Spleen (tissue), 11 donors: ENCODE measurements at regions not wholly inside any gene's neighbourhood (a gene's known extent, or its start where the extent isn't known, plus 50 kb on each side); places are given as distances from the start of the nearest gene placed in this dataset.

Experiments
- DNase-seq: peaks from one replicate; pipeline ENCODE4 v3.0.0-alpha.2; 2020
- H3K27ac ChIP-seq, 8 donors: fragments of 200-600 bp; sonication (generic) in 7 of 8; 1 replicate in 4 of 8; 2 replicates in 4 of 8; pipeline versions ENCODE4 v1.5.0 to v1.8.0; 2016 to 2021; ENCODE audit warnings: inconsistent platforms in 4 of 8, mild to moderate bottlenecking in 4 of 8, moderate library complexity in 1 of 8
- H3K27me3 ChIP-seq, 7 donors: fragments of 200-600 bp; sonication (generic) in 6 of 7; replicated peaks in 1 of 7; 1 replicate in 4 of 7; 2 replicates in 3 of 7; pipeline versions ENCODE4 v1.5.0 to v1.8.0; 2016 to 2021; ENCODE audit warnings: inconsistent platforms in 3 of 7, mild to moderate bottlenecking in 1 of 7
- H3K36me3 ChIP-seq, 6 donors: fragments of 200-600 bp; sonication (generic) in 5 of 6; 1 replicate in 4 of 6; 2 replicates in 2 of 6; pipeline versions ENCODE4 v1.5.0 to v1.8.0; 2016 to 2021; ENCODE audit warnings: inconsistent platforms in 2 of 6
- H3K4me1 ChIP-seq, 6 donors: fragments of 200-600 bp; sonication (generic) in 5 of 6; 1 replicate in 3 of 6; 2 replicates in 3 of 6; pipeline versions ENCODE4 v1.5.0 to v1.8.0; 2016 to 2021; ENCODE audit warnings: inconsistent platforms in 3 of 6
- H3K4me3 ChIP-seq, 8 donors: fragments of 200-600 bp; sonication (generic) in 7 of 8; 1 replicate in 4 of 8; 2 replicates in 4 of 8; pipeline versions ENCODE4 v1.5.0 to v1.8.0; 2016 to 2021; ENCODE audit warnings: inconsistent platforms in 4 of 8, mild to moderate bottlenecking in 4 of 8, moderate library complexity in 2 of 8
- H3K9me3 ChIP-seq, 8 donors: fragments of 200-600 bp; sonication (generic) in 7 of 8; 1 replicate in 4 of 8; 2 replicates in 4 of 8; pipeline versions ENCODE4 v1.5.0 to v1.8.0; 2016 to 2021; ENCODE audit warnings: inconsistent platforms in 4 of 8
- POLR2A ChIP-seq, 3 donors: fragments of 450-650 bp; IDR thresholded peaks; one replicate each; pipeline ENCODE4 v1.5.1; 2017; ENCODE audit warnings: antibody characterized with exemption in 3 of 3, mild to moderate bottlenecking in 1 of 3
- POLR2AphosphoS5 ChIP-seq, 3 donors: sonication (generic); formaldehyde crosslinking; IDR thresholded peaks; one replicate each; pipeline ENCODE4 v1.5.1; 2017; ENCODE audit warnings: antibody characterized with exemption in 3 of 3
- WGBS, 5 donors: extraction: QIAGEN DNeasy Blood & Tissue Kit in 3 of 5; methylation state at CpG; one replicate each; pipeline versions ENCODE4 v1.1.5 to v1.1.7; 2013 to 2018; 5-methylcytosine and 5-hydroxymethylcytosine counted together
- intact Hi-C: fragments of 100-400 bp; cut with DNase I; formaldehyde crosslinking; loops from one replicate; pipeline ENCODE4 v1.15.0; 2023; ENCODE audit warnings: low total_unique reads
- TF ChIP-seq, protein P1 (sequence below), 11 experiments: fragments of 200-600 bp in 7 of 11; fragments of 450-650 bp in 4 of 11; sonication (generic) in 4 of 11; IDR thresholded peaks in 8 of 11; conservative IDR thresholded peaks in 3 of 11; 1 replicate in 7 of 11; 2 replicates in 4 of 11; pipeline versions ENCODE4 v1.4.0 to v1.8.0; 2016 to 2021; ENCODE audit warnings: antibody characterized with exemption in 11 of 11, inconsistent platforms in 4 of 11, mild to moderate bottlenecking in 1 of 11
- donor health status: healthy with polysubstance abuse.
- donor health status: DM: no; HTN: no; CAD: no; lungs with moderate emphysema.
- donor health status: DM: no; HTN: no; CAD: no.
- donor health status: Bipolar disorder and iron deficiency.
- donor health status: healthy.
- donor health status: DM: no; HTN: no; CAD: no.
- donor health status: DM: yes; HTN: yes; CAD: no.

DNA sequence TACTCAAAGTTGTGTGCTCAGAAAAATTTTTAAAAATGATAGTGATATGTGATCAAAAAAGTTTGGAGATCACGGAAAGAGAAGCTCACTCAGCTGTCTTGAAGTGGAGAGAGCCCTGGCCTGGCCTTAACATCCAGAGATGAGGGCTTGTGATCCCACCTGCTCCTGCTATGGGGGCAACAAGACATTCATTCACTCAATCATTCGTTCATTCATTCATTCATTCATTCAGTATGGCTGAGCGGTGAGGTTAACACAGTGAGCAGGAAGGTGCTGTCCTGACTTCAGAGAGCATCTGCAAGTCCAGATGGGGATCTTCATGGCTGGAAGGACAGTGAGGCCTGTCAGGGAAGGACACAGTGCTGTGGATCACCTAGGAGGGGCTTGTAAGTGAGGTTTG, 112.3 kb downstream of the SLC25A47 start:
- TF ChIP-seq POLR2AphosphoS5 (IDR thresholded peaks at IDR 0.05) (no peak), POLR2A (IDR thresholded peaks at IDR 0.05) (no peak)
- TF ChIP-seq, protein P1, sequence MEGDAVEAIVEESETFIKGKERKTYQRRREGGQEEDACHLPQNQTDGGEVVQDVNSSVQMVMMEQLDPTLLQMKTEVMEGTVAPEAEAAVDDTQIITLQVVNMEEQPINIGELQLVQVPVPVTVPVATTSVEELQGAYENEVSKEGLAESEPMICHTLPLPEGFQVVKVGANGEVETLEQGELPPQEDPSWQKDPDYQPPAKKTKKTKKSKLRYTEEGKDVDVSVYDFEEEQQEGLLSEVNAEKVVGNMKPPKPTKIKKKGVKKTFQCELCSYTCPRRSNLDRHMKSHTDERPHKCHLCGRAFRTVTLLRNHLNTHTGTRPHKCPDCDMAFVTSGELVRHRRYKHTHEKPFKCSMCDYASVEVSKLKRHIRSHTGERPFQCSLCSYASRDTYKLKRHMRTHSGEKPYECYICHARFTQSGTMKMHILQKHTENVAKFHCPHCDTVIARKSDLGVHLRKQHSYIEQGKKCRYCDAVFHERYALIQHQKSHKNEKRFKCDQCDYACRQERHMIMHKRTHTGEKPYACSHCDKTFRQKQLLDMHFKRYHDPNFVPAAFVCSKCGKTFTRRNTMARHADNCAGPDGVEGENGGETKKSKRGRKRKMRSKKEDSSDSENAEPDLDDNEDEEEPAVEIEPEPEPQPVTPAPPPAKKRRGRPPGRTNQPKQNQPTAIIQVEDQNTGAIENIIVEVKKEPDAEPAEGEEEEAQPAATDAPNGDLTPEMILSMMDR (IDR thresholded peaks at IDR 0.05 in 8 of 11, conservative IDR thresholded peaks at IDR 0.05 in 3 of 11), result no peak
- WGBS, 5 donors, result 81 to 92% (median 88%) methylated on average over 3 of the region's 3 CpGs
- Histone ChIP-seq H3K4me1 (peaks cover 0 to 40% (median 13%) of the 10 kb centered on the region in 6 donors), H3K9me3 (no peaks in the 10 kb centered on the region), H3K36me3 (no peaks in the 10 kb centered on the region), H3K27me3 (no peaks in the 10 kb centered on the region), H3K27ac (no peak overlapping the region), H3K4me3 (no peak overlapping the region)
- DNase-seq, result no peak
- intact Hi-C loops, result no loop called here

GRCh38 chr14:100436745-100437406, 113.7 kb downstream of the SLC25A47 start:
- Histone ChIP-seq H3K4me3 (no peak overlapping the region), H3K36me3 (no peaks in the 10 kb centered on the region), H3K27ac (no peak overlapping the region), H3K9me3 (no peaks in the 10 kb centered on the region), H3K4me1 (peaks cover 0 to 52% (median 23%) of the 10 kb centered on the region in 6 donors), H3K27me3 (no peaks in the 10 kb centered on the region)
- TF ChIP-seq, protein P1 (IDR thresholded peaks at IDR 0.05 in 8 of 11, conservative IDR thresholded peaks at IDR 0.05 in 3 of 11), result no peak
- no peak for TF ChIP-seq POLR2A (IDR thresholded peaks at IDR 0.05)
- WGBS, 5 donors, result 88 to 95% (median 90%) methylated on average over 7 of the region's 7 CpGs
- DNase-seq, result no peak
- intact Hi-C loops, result no loop called here

GRCh38 chr14:100438271-100438670, 115.1 kb downstream of the SLC25A47 start:
- Histone ChIP-seq H3K4me1 (peaks cover 0 to 52% (median 23%) of the 10 kb centered on the region in 6 donors), H3K4me3 (no peak overlapping the region), H3K36me3 (no peaks in the 10 kb centered on the region), H3K27me3 (no peaks in the 10 kb centered on the region), H3K27ac (no peak overlapping the region), H3K9me3 (no peaks in the 10 kb centered on the region)
- DNase-seq, result no peak
- 85 to 93% (median 88%) methylated on average over 5 of the region's 5 CpGs for WGBS, 5 donors
- TF ChIP-seq POLR2A (IDR thresholded peaks at IDR 0.05) (no peak), POLR2AphosphoS5 (IDR thresholded peaks at IDR 0.05) (no peak)
- TF ChIP-seq, protein P1 (IDR thresholded peaks at IDR 0.05 in 8 of 11, conservative IDR thresholded peaks at IDR 0.05 in 3 of 11), result no peak
- intact Hi-C loops, result no loop called here

DNA sequence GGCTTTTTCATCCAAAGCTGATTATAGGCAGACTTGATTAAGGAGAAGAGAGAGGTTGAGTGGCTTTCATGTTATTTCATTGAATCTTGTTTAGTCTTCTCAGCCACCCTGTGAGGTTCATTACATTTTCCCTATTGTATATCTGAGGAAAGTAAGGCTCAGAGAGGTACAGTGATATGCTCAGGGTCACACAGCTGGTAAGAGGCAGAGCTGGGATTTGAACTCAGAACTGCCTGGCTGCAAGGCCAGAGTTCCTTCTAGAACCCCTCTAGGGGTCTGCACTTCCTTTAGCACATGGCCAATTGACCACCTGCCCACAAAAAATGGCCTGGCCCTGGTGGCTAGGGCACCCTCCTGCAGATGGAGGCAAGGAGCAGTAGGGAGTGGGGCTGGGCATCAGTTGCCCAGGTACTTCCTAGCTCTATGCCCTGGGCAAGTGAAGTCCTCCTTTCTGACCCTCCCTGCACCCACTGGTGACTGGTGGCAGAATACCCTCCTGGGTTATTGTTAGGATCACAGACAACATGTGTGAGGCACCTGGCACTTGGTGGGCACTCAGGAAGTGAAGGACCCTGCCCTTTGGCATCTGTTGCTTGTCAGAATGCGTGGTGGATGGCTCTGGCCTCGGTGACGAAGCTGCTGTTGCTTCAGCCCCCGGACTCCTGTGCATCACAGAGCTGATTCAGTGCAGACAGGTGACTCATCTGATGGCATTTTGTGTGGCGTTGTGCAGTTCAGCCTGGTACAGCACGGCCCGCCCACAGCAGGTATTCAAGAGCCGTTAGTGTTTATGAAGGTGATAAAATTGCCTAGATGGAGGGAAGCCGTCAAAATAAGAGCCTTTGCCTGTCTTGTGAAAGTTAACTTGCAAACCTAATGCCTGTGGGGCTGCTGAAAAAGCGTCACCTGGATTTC, 115.8 kb downstream of the SLC25A47 start:
- Histone ChIP-seq H3K4me3 (no peak overlapping the region), H3K27ac (peak overlapping the region in 1 of 8 donors; percentile 55), H3K9me3 (no peaks in the 10 kb centered on the region), H3K4me1 (peaks cover 0 to 47% (median 21%) of the 10 kb centered on the region in 6 donors), H3K27me3 (no peaks in the 10 kb centered on the region), H3K36me3 (no peaks in the 10 kb centered on the region)
- 71 to 81% (median 78%) methylated on average over 10 of the region's 10 CpGs for WGBS, 5 donors
- intact Hi-C loops, result no loop called here
- no peak for DNase-seq
- TF ChIP-seq POLR2A (IDR thresholded peaks at IDR 0.05), result no peak
- TF ChIP-seq POLR2AphosphoS5 (IDR thresholded peaks at IDR 0.05), result no peak
- TF ChIP-seq, protein P1 (IDR thresholded peaks at IDR 0.05 in 8 of 11, conservative IDR thresholded peaks at IDR 0.05 in 3 of 11), result no peak
